NCI-H2227 treated with DMSO at 0.1 percent for 48 hours (cell line): ENCODE measurements at regions not wholly inside any gene's neighbourhood (a gene's known extent, or its start where the extent isn't known, plus 50 kb on each side); places are given as distances from the start of the nearest gene placed in this dataset.
"Not testable (repeated sequence)": the region's sequence is repeated elsewhere in the genome, so short reads cannot be mapped to it uniquely, and the experiment has no call there.

Source experiments
- DNase-seq: peaks from one replicate; lab custom pipeline; 2025; lab: John Stamatoyannopoulos, UW

DNA sequence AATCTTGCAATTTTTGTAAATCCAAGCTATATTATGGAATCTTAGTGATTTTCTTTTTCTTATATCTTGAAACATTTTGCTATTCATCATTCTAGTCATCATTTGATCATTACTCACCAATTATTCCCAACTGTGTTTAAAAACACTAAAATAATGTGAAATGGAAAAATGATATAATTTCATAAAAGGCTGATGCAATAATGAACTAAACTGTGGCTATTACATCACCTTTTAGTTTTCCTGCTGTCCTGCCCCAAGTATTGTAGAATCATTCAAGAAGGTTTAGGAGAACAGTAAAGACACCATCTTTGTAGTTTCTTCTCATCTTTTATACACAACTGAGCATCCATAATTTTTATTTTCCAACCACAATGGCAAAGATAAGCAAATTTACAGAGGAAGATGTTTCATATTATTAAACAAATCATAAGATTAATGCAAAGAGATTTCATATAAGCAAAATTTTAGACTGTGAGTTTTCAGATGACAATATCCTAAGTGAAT, 431.0 kb upstream of the SLC30A5 start:
- no peak for DNase-seq

DNA sequence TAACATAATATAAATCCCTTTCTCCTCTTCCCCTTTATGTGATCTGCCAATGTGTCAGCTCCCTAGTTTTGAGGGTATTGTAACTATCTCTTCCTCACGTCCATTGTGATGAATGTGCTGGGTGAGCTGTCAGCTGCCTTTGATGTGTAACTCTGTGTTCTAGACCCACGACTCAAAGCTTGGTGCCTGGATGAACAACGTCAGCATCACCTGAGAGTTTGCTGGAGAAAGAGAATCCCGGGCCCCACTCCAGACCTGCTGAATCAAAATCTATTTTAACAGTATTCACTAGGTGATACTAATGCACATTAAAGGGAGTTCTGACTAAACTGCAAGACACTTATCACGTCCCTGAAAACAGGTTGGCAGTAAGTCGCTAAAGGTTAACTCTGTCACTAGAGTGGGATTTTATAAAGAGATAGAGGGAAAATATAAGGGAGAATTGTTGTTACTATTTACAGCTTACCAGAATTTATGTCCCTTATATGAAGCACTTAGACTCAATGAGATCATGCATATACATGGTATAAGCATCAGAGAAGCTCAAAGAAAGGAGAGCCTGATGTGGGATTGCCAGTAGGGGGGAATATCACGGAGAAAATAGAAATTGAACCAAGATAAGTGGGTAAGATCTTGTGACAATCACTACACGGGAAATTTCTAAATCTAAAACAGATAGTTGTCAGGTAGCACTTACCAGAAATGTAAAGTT, 423.8 kb upstream of the SLC30A5 start:
- no peak for DNase-seq

DNA sequence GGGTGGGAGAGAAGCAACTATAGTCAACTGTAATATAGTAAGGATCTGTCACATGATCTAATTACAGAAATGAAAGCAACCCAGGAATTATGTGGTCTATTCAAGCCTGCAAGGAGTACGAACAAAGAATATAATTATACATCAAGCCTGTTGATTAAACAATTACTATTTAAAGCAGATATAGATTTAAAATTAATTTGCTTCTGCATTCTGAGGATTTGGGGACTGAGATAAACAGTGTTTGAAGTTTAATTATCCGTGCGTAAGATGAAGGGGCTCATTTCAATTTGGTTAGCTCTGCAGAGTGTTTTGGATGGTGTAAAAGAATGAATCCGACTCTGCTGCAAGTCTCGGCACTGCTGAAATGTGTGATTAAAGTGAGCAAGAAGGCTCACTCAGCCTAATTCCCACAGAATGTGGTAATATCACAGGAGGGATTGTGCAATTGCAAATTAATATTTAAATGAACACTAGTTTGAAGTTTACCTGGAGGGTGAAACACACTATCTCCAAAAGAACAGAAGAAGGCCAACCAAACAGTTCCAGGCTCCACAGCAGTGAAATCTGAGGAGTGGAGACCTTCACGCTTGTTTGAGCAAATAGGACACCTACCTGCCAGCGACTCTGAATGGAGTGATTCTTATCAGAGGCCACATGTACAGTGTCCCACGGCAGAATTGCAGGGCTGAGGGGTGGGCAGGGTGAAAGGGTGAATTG, 420.6 kb upstream of the SLC30A5 start:
- no peak for DNase-seq

DNA sequence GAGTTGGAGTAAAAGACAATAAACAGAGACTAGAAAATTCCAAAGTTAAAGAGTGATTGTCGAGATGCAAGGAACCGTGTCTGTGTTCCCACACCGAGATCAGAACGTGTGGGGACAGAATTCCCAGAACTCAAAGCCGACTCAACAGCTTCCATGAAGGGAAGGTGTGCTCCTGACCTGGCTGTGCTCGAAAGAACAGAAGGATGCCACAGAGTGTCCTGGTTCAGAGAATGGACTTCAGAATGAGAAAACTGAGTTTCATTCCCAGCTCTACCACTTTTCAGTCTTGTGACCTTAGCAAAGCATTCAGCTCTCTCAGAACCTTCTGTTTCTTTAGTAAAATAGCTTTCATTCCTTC, 420.0 kb upstream of the SLC30A5 start:
- DNase-seq, result no peak

DNA sequence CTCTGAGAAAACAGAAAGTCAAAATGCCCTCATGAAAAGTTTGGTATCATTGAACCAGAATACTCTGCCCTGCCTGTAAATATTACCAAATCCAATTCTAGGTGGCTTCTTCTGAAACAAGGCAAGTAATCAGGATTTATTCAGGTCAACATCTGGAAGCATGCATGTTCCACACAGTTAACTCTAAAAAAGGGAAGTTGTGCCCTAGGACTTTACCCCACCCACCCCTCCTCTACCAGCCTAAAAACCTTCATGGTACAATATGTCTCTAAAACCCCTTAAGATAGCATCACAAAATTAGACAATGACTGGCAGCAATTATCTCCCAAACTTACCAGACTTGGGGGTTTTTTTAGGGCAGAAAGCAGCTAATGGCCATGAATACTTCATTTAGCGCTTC, 414.8 kb upstream of the SLC30A5 start:
- no peak for DNase-seq

DNA sequence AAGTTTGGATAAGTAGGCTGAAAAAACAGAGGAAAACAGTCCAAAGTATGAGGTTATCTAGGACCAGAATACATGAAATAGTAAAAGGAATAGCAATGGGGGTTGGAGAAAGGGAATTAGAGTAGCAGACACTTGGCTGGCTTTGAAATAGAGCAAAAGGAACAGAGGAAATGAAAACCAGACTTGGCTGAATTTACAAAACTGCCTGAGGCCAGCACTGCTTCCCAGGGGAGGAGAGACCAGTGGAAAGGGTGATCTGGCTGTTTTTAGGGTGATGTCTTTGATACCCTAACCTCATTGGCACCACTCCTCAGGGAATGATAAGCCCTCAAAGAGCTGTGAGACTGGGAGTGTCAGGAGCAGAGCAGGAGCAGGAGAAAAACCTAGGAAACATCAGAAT, 413.4 kb upstream of the SLC30A5 start:
- no peak for DNase-seq

DNA sequence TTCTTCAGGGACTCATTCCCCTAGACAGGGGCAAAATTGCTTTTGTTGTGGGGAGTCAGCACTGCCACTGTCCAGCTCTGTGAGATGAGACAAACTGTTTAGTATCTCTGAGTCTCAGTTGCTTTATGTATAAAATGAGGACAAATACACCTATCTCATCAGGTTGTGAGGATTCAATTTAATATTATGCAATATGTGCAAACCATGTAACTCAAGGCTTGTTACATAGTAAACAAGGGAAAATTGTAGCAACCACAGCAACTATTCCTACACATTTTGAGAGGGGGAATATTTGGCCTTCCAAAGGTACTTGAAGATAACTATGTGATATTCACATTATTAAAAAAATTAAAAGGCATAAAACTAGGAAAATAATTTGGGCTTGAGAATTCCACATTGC, 411.9 kb upstream of the SLC30A5 start:
- no peak for DNase-seq

DNA sequence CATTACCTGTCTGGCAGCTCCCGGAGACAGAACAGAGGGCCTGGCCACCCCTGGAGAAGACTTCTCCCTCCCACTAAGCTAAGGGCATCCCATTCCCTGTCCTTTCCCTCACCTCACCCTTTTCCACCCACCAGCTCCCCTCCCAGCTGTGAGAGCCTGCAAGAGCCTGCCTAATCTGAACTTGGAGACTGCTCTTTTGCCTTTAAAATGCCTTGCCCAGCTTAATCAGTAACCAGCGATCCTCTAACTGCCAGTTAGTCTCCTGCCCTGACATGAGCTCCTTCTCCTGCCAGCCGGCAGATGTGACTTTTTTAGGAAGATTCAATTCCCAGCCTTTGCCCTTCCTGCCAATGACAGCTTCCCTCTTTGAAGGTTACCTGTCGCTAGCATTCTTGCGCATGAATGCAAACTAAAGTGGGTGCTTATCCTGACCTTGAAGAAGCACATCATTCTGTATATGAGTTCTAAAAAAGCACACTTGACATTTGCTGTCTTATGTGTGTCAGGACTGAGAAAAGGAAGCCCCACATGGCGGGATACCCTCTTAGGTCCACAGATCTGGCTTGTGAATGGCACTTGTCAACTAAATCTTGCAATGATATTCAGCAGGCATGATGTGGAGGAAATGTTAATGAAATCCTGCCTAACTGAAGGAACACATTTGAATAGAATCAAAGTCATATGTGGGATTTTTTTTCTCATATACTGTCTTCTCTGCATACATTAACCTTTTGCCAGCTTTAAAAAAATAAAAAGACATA, 411.2 kb upstream of the SLC30A5 start:
- no peak for DNase-seq

DNA sequence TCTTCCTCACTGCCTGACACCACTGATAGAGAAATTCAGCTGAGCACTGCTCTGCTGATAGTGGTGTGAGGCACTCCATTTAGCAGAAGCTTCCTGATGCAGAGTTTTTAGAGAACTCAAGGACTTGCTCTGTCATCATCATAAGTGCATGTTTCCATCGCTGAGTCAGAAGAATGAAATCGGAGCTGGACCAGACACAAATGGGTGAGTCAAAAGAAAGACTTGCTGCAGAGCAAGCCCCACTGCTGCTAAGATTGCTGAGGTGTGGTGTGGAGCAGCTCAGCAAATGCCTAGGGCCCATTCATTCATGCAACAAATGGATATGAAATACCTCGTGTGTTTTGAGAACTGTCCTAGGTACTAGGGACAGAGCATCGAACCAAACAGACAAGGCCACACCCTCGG, 410.2 kb upstream of the SLC30A5 start:
- DNase-seq, result no peak

DNA sequence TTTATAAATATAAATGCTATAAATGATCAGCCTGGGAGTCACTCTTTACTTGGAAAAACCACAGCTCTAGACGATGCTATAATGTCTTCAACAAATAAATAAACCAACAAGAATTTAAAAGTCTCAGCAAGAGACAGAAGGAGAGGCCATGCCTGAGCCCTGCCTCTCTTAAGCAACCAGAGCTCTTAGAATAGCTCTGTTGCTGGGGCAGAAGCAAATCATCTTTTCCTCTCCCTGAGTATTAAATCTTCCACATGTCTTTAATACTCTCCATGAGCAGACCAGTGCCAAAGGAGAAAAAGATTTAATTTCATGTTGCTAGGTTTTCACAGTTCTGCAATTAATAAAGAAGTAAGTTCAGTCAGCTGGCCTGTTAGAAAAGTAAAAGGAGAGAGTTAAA, 408.0 kb upstream of the SLC30A5 start:
- no peak for DNase-seq

DNA sequence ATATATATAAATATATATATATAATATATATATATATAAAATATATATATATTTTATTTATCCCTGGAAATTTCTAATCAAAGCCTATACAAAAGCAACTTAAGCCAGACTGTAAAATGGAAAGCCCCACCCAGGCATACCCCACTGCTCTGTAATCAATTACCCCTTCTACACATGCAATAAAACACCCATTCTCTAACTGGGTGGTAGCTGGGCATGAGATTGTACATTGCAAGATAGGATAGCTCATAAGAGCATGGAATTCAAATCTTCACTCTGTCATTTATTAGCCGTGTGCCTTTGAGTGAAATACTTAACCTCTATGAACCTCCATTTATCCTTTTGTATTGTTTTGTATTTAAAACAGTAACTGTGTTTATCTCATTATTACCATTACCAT, 405.3 kb upstream of the SLC30A5 start:
- no peak for DNase-seq

DNA sequence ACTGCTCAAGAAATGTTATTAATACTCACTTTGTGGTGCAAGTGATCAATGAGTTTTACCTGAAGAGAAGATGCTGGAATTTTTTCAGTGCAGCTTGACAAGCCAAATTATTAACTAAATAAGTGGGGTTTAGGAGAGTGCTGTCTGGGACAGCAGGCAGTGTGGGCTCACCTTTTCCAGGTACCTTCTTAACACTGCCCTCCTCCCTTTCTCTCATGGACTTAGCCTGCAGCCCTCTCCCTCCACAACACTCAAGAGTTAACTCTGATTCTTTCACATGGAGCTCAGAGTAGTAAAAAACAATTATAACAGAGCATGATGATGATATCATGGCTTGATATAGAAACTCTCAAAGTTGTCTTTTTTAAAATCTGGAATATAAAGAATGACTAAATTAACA, 404.8 kb upstream of the SLC30A5 start:
- no peak for DNase-seq

DNA sequence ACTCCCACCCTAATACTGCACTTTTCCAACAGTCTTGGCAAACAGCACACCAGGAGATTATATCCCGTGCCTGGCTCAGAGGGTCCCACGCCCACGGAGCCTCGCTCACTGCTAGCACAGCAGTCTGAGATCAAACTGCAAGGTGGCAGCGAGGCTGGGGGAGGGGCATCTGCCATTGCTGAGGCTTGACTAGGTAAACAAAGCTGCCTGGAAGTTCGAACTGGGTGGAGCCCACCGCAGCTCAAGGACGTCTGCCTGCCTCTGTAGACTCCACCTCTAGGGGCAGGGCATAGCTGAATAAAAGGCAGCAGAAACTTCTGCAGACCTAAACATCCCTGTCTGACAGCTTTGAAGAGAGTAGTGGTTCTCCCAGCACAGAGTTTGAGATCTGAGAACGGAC, 401.9 kb upstream of the SLC30A5 start:
- not testable (repeated sequence) for DNase-seq

DNA sequence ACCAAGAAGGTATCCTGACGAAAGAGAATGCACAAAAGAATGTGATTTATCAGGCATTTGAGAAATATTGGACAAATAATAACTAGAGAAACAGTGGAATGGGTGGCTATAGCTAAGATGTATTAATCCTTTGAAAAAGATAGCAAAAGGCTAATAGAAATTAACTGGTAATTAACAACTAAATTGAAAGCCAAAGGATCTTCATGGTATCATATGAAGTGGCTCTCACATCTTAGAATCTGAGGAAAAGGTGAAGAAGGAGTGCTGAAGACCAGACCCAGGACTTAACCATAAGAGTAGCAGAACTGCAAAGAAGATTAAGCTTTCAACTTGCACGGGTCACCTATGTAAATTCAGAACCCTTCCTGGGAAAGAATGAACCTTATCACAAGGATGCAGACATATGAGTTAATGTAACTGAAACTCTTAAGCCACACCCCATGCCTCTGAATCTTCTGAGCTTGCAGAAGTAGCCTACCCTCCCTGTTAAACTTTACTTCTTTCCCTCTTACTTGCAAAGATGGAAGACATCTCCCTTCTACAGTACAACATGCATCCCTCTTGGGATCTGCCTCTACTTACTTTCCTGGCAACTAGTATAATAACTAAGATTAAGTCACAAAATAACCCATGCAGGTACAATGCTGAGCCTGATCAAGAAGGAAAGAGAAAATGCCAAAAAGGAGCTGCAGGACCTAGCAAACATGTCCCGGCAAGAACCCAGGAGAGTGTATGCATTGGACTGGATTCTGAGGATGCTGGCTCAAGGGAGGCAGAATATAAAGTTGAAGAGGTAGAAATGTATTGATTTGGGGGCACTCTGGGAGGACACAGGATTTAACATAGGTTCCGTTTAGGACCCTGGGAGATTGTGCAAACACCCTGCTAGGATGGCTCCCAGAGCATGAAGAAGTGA, 395.5 kb upstream of the SLC30A5 start:
- DNase-seq, result no peak

DNA sequence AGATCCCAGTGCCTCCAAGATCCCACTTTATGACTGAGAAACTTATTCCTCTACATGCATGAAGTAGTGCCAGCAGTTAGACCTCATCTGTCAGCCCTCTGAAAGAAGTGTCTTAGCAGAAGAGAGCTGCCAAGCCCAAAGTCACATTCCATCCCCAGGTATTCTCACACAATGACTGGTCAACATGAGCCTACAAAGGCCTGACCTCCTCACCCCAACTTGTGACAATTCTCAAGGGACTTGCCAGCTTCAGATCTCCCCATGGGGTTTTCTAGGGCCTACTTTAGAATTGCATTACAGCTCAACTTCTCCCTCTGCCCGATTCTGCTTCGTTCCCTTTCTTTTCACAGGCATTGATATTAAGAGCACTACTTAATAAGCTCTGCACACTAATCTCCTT, 393.8 kb upstream of the SLC30A5 start:
- no peak for DNase-seq

DNA sequence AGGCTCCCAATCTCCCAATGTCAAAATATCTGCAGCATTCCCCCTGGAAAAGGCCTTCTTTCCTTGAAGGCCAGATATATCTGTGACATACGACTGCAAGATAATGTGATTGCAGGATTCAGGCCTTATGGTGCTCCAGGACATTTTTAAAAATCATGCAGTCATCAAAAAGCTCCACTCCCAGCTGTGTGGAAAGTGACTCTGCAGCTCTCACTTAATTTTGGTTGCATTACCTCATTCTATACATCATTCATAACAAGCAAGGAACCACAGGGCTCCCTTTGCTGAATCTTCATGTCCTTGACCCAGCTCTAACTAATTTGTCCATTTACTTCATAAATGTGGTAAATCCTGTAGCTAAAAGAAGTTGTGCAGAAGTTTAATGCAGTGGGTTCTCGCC, 386.2 kb upstream of the SLC30A5 start:
- no peak for DNase-seq

DNA sequence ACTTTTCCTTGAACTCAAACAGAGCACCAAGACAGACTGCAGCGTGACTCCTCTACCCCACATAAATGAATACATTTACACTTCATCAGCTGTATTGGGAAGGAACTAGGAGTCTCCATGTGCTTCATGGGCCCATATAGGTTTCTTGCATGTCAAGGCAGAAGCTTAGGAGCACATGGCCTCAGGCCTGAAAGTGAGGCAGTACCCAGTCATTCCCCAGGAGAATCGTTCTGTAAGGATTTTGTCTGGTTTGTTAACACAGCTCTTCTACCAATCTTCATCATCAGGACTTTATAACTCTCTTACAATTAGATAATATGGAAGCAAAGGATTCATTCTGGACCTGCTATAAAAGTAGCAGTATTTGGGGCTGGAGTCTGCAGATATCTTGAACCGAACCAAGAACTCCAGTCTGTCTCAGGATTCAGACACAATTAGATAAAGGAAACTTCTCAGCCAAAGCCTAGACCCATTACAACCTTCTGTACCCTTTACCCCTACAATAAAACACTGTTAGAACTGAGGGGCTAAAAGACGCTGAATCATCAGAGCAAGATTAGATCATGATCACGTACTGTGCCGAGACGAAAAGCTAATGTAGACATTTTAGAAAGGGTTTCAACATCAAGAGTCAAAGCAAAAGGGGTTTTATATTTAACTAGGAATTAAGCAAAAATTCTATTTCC, 385.5 kb upstream of the SLC30A5 start:
- no peak for DNase-seq

DNA sequence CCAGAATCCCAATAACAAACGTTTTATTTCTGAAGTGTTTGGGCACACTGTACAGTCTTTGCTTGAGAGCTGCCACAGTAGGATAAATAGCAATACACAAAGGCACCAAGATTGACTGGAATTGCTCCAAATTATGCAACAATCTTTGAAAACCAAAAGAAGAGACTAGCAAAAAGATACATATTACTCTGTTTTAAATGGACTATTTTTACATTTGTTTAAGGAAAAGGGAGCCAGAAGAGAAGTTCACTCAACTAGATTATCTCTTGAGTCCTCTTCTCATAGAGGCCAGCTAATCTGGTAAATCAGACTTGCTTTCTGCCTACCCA, 385.0 kb upstream of the SLC30A5 start:
- no peak for DNase-seq

DNA sequence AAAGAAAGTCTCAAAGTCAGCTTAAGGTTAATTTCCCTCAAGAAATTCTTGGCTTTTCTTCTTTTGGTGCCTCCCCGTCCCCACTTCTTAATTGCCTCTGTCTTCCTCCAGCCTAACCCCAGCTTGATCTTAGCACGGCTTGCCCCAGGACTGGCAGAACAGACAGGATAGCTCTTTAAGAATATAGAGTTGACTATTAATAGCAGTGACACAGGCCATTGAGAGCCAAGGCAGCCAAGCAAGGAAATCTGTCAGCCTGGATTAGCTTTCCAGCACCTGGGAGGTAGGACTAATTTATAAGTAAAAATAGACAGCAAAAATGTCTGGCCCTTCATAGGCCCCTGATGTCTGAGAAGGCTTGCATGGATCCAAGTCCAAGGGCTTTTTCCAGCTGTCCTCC, 384.6 kb upstream of the SLC30A5 start:
- no peak for DNase-seq

DNA sequence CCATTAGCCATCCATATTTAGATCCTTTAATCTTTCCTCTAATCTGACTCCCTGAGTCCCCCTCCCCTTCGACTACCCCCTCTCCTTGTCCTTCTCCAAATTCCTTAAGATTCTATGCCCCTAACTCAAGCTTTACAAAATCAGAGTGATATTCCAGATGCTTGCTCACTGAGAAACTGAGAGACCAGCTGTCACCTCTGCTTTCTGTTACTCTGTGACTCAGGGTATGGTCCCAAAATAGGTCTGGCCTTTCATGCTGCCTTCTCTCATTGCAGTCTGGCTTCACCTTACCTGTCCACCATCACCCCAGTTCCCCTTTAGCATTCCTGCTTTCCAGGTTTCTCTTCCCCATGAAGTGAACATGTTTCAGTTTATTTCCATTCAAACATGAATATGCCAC, 383.3 kb upstream of the SLC30A5 start:
- DNase-seq, result no peak
